CD8-positive, alpha-beta memory T cell (primary cell): ENCODE measurements at regions not wholly inside any gene's neighbourhood (a gene's known extent, or its start where the extent isn't known, plus 50 kb on each side); places are given as distances from the start of the nearest gene placed in this dataset.
A peak's percentile ranks its signal among the peaks of the same experiment; 100 is the strongest.
"Not testable (repeated sequence)": the region's sequence is repeated elsewhere in the genome, so short reads cannot be mapped to it uniquely, and the experiment has no call there.

Experiments used
- CTCF ChIA-PET: fragments of 350-600 bp; sonication (Branson Sonifier 250); formaldehyde crosslinking; loops from one replicate; lab custom pipeline; 2021; ENCODE audit warnings: antibody characterized with exemption; lab: Charles Lee
- POLR2A ChIA-PET: fragments of 350-600 bp; sonication (Branson Sonifier 250); formaldehyde crosslinking; loops from one replicate; lab custom pipeline; 2021; ENCODE audit warnings: antibody characterized with exemption; lab: Charles Lee
- DNase-seq, 5 donors: peaks; one replicate each; pipeline versions ENCODE4 v3.0.0 to v3.0.0-alpha.2; 2020 to 2022; ENCODE audit warnings: mixed read lengths in 1 of 5
- H3K27ac ChIP-seq: one replicate; pipeline ENCODE4 v1.7.0; 2013; ENCODE audit warnings: low read depth, mild to moderate bottlenecking, low read length, moderate library complexity
- H3K27me3 ChIP-seq: 2 replicates; pipeline ENCODE4 v1.7.0; 2013; ENCODE audit warnings: low read length, mild to moderate bottlenecking; ENCODE audit not compliant: insufficient read depth, poor library complexity, severe bottlenecking
- H3K36me3 ChIP-seq: 2 replicates; pipeline ENCODE4 v1.7.0; 2013; ENCODE audit warnings: mild to moderate bottlenecking, low read length, moderate library complexity; ENCODE audit not compliant: insufficient read depth
- H3K4me1 ChIP-seq: 2 replicates; pipeline ENCODE4 v1.7.0; 2013; ENCODE audit warnings: mild to moderate bottlenecking, low read length, moderate library complexity; ENCODE audit not compliant: insufficient read depth
- H3K4me3 ChIP-seq: 2 replicates; pipeline ENCODE4 v1.7.0; 2013; ENCODE audit warnings: mild to moderate bottlenecking, low read length
- H3K9me3 ChIP-seq: 2 replicates; pipeline ENCODE4 v1.7.0; 2013; ENCODE audit warnings: mild to moderate bottlenecking, low read length
- H3K27ac Mint-ChIP-seq, 8 donors: one replicate each; pipeline ENCODE4 v1.8.0; 2020 to 2021; ENCODE audit warnings: mixed read lengths in 8 of 8, mild to moderate bottlenecking in 6 of 8, inconsistent platforms in 3 of 8, moderate library complexity in 3 of 8
- H3K27me3 Mint-ChIP-seq, 2 donors: one replicate each; pipeline ENCODE4 v1.8.0; 2020 to 2021; ENCODE audit warnings: mixed read lengths in 2 of 2, mild to moderate bottlenecking in 1 of 2, moderate library complexity in 1 of 2
- H3K36me3 Mint-ChIP-seq, 3 donors: one replicate each; pipeline ENCODE4 v1.8.0; 2020 to 2021; ENCODE audit warnings: mixed read lengths in 3 of 3, inconsistent platforms in 1 of 3, mild to moderate bottlenecking in 1 of 3
- H3K4me1 Mint-ChIP-seq, 3 donors: one replicate each; pipeline ENCODE4 v1.8.0; 2020 to 2021; ENCODE audit warnings: mixed read lengths in 3 of 3, inconsistent platforms in 1 of 3, mild to moderate bottlenecking in 1 of 3
- H3K4me3 Mint-ChIP-seq, 7 donors: one replicate each; pipeline ENCODE4 v1.8.0; 2020 to 2021; ENCODE audit warnings: mixed read lengths in 7 of 7, mild to moderate bottlenecking in 6 of 7, moderate library complexity in 4 of 7, inconsistent platforms in 2 of 7
- H3K9me3 Mint-ChIP-seq, 5 donors: one replicate each; pipeline ENCODE4 v1.8.0; 2020 to 2022; ENCODE audit warnings: mixed read lengths in 5 of 5, mild to moderate bottlenecking in 3 of 5, moderate library complexity in 2 of 5, inconsistent platforms in 1 of 5

DNA sequence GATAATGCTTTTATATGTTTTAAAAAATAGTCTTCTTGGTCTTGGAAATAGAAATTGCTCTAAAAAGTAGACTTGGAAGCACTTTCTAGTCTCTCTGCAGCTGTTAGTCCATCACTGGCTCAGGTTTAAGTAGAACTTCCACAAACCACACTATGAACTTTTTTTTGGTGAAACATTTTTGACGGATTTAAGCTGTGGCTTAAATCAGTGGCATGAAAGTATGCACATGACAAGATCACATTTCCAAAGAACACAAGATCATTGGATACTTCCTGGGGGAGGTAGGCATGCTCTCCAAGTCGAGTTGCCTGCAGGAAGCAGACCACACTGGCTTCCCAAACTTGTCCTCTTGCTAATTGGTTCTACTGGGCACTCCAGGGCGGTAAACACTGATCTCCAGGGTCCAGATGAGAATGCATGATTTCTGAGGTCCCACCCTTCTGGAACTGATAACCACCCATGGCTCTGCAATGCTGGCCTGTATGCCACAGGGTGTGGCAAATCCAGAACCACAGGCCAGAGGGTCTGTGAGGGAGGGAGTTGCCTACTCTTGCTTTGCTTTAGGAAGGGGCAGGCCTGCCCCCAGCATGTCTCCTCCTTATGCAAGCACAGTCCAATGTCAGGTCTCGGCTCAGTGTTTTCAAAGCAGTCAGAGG is 331.9 kb upstream of the SFRP2 start:
- Mint-ChIP-seq H3K4me1 (no peaks in the 10 kb centered on the region), H3K27me3 (peaks cover 5 to 9% of the 10 kb centered on the region in 2 donors), H3K4me3 (no peak overlapping the region), H3K36me3 (no peaks in the 10 kb centered on the region), H3K9me3 (no peaks in the 10 kb centered on the region), H3K27ac (no peak overlapping the region)
- no peak overlapping the region for H3K4me3 ChIP-seq
- CTCF ChIA-PET: no interaction called here
- no peaks in the 10 kb centered on the region for H3K9me3 ChIP-seq
- POLR2A ChIA-PET: no interaction called here
- H3K27me3 ChIP-seq: no peaks in the 10 kb centered on the region
- no peaks in the 10 kb centered on the region for H3K36me3 ChIP-seq
- H3K27ac ChIP-seq: no peak overlapping the region
- no peaks in the 10 kb centered on the region for H3K4me1 ChIP-seq
- no peak for DNase-seq

- Histone ChIP-seq H3K4me3 (no peak overlapping the region), H3K4me1 (no peaks in the 10 kb centered on the region), H3K27me3 (no peaks in the 10 kb centered on the region), H3K27ac (no peak overlapping the region), H3K36me3 (no peaks in the 10 kb centered on the region), H3K9me3 (no peaks in the 10 kb centered on the region)
- DNase-seq: no peak
- H3K27me3 Mint-ChIP-seq: peaks cover 5 to 6% of the 10 kb centered on the region in 2 donors
- H3K4me1 Mint-ChIP-seq: no peaks in the 10 kb centered on the region
- H3K9me3 Mint-ChIP-seq: no peaks in the 10 kb centered on the region
- H3K27ac Mint-ChIP-seq: no peak overlapping the region
- no peaks in the 10 kb centered on the region for H3K36me3 Mint-ChIP-seq
- ChIA-PET CTCF (no interaction called here), POLR2A (no interaction called here)
- H3K4me3 Mint-ChIP-seq: no peak overlapping the region
Measured at GRCh38 chr4:154120006-154120676, 331.3 kb upstream of the SFRP2 start.

DNA sequence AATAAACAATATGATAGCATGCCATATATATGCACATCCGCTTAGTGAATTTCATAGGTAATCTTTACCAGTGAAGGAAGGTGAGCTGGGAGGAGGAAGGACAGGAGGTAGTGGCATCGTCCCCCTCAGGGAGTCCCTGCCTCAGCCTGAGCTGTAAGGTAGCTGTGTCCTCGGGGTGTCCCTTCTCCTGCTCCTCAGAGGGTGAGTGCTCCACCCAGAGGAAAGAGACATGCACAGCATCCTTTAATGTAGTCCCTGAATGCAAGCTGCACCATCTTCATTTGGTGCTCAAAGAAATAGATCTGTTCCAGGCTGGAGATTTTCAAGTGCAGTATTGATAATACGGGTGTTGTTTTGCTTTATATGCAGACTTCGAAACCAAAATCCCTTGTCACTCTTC is 330.4 kb upstream of the SFRP2 start:
- DNase-seq: no peak
- H3K27ac Mint-ChIP-seq: no peak overlapping the region
- POLR2A ChIA-PET: no interaction called here

GRCh38 chr4:154117726-154118125 is 328.8 kb upstream of the SFRP2 start:
- H3K9me3 ChIP-seq, DNase-seq, H3K27ac ChIP-seq, CTCF ChIA-PET, H3K9me3 Mint-ChIP-seq, H3K27me3 ChIP-seq, H3K27me3 Mint-ChIP-seq, H3K4me3 ChIP-seq, POLR2A ChIA-PET, H3K27ac Mint-ChIP-seq, H3K4me3 Mint-ChIP-seq, H3K4me1 Mint-ChIP-seq, H3K4me1 ChIP-seq, H3K36me3 Mint-ChIP-seq, H3K36me3 ChIP-seq: not testable (repeated sequence)

More for the DNA sequence above, 330.4 kb upstream of the SFRP2 start:
- CTCF ChIA-PET: no interaction called here
- H3K36me3 ChIP-seq: no peaks in the 10 kb centered on the region
- peaks cover 0 to 2% (median 2%) of the 10 kb centered on the region in 5 donors for H3K9me3 Mint-ChIP-seq
- H3K36me3 Mint-ChIP-seq: no peaks in the 10 kb centered on the region
- no peaks in the 10 kb centered on the region for H3K9me3 ChIP-seq
- H3K4me1 Mint-ChIP-seq: no peaks in the 10 kb centered on the region
- H3K27me3 Mint-ChIP-seq: peaks cover 3% of the 10 kb centered on the region in 2 donors
- no peak overlapping the region for H3K4me3 ChIP-seq
- H3K4me1 ChIP-seq: no peaks in the 10 kb centered on the region
- no peak overlapping the region for H3K4me3 Mint-ChIP-seq
- no peaks in the 10 kb centered on the region for H3K27me3 ChIP-seq
- H3K27ac ChIP-seq: no peak overlapping the region

DNA sequence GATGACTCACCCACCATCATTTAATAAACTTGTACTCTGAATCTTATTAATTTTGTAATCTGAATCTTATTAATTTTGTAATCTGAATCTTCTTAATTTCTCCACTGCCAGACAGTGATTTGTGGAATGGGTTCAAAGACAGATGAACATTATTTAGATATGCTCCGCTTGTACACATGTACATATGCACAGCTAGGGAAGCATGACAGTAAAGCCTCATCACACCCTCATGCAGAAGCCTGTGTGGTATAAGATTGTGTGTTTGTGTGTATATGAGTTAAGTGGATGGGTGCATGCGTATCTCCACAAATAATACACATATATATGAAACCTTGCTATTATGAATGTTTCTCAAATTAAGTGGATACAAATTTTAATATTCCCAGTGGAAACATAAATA is 318.5 kb upstream of the SFRP2 start:
- no peaks in the 10 kb centered on the region for H3K9me3 ChIP-seq
- H3K36me3 Mint-ChIP-seq: no peaks in the 10 kb centered on the region
- H3K27me3 Mint-ChIP-seq: peaks cover 4 to 10% of the 10 kb centered on the region in 2 donors

DNA sequence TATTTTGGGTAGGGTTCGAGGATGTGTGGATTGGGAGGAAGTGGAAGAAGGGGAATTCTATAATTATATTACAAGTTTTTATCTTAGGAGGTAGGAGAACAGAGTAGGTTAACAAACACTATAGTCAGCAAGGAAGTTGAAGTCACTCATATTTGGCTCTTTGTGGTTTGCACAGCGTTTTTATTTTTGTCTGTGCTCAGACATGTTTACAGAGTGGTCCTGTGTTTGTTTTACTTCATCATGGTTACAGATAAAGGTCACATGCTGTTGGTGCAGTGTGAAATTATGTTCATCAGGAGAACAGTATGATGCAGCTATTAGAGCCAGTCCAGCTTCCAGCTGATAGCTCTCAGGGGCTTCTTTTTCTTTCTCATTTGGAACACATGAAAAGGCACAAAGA is 299.9 kb upstream of the SFRP2 start:
- no peak overlapping the region for H3K27ac Mint-ChIP-seq
- H3K9me3 Mint-ChIP-seq: peaks cover 0 to 5% (median 0%) of the 10 kb centered on the region in 5 donors
- H3K36me3 Mint-ChIP-seq: no peaks in the 10 kb centered on the region
- no peaks in the 10 kb centered on the region for H3K27me3 ChIP-seq
- no peak for DNase-seq
- no peak overlapping the region for H3K4me3 ChIP-seq
- H3K27ac ChIP-seq: no peak overlapping the region
- peak overlapping the region in 1 of 7 donors; percentile 7 for H3K4me3 Mint-ChIP-seq
- POLR2A ChIA-PET: no interaction called here
- no peaks in the 10 kb centered on the region for H3K4me1 ChIP-seq
- no peaks in the 10 kb centered on the region for H3K9me3 ChIP-seq
- H3K36me3 ChIP-seq: no peaks in the 10 kb centered on the region
- H3K4me1 Mint-ChIP-seq: no peaks in the 10 kb centered on the region
- CTCF ChIA-PET: no interaction called here
- H3K27me3 Mint-ChIP-seq: peaks cover 0 to 1% of the 10 kb centered on the region in 2 donors

More for the DNA sequence above, 318.5 kb upstream of the SFRP2 start:
- Histone ChIP-seq H3K27me3 (no peaks in the 10 kb centered on the region), H3K4me1 (no peaks in the 10 kb centered on the region), H3K27ac (no peak overlapping the region), H3K36me3 (no peaks in the 10 kb centered on the region), H3K4me3 (no peak overlapping the region)
- DNase-seq: no peak
- Mint-ChIP-seq H3K4me3 (no peak overlapping the region), H3K27ac (no peak overlapping the region), H3K9me3 (peaks cover 0 to 9% (median 2%) of the 10 kb centered on the region in 5 donors), H3K4me1 (no peaks in the 10 kb centered on the region)
- ChIA-PET CTCF (no interaction called here), POLR2A (no interaction called here)

GRCh38 chr4:154086247-154086646 is 297.4 kb upstream of the SFRP2 start:
- no peak overlapping the region for H3K27ac ChIP-seq
- H3K9me3 ChIP-seq: no peaks in the 10 kb centered on the region
- H3K27me3 ChIP-seq: no peaks in the 10 kb centered on the region
- Mint-ChIP-seq H3K4me1 (no peaks in the 10 kb centered on the region), H3K27me3 (peaks cover 0 to 4% of the 10 kb centered on the region in 2 donors), H3K36me3 (no peaks in the 10 kb centered on the region), H3K4me3 (no peak overlapping the region), H3K9me3 (peaks cover 0 to 7% (median 0%) of the 10 kb centered on the region in 5 donors), H3K27ac (no peak overlapping the region)
- ChIA-PET CTCF (no interaction called here), POLR2A (no interaction called here)
- H3K4me1 ChIP-seq: no peaks in the 10 kb centered on the region
- no peaks in the 10 kb centered on the region for H3K36me3 ChIP-seq
- no peak for DNase-seq
- no peak overlapping the region for H3K4me3 ChIP-seq

GRCh38 chr4:154084864-154085263 is 296.0 kb upstream of the SFRP2 start:
- H3K4me1 ChIP-seq: no peaks in the 10 kb centered on the region
- H3K4me3 ChIP-seq: no peak overlapping the region
- no peaks in the 10 kb centered on the region for H3K36me3 ChIP-seq
- H3K27me3 Mint-ChIP-seq: peaks cover 0 to 4% of the 10 kb centered on the region in 2 donors
- no peaks in the 10 kb centered on the region for H3K27me3 ChIP-seq
- no peak for DNase-seq
- ChIA-PET CTCF (no interaction called here), POLR2A (no interaction called here)
- H3K4me3 Mint-ChIP-seq: no peak overlapping the region
- peaks cover 0 to 7% (median 0%) of the 10 kb centered on the region in 5 donors for H3K9me3 Mint-ChIP-seq
- H3K27ac ChIP-seq: no peak overlapping the region
- H3K36me3 Mint-ChIP-seq: no peaks in the 10 kb centered on the region
- no peak overlapping the region for H3K27ac Mint-ChIP-seq
- no peaks in the 10 kb centered on the region for H3K9me3 ChIP-seq
- H3K4me1 Mint-ChIP-seq: no peaks in the 10 kb centered on the region
